ENCODE measurements at regions not wholly inside any gene's neighbourhood (a gene's known extent, or its start where the extent isn't known, plus 50 kb on each side); places are given as distances from the start of the nearest gene placed in this dataset.

DNA sequence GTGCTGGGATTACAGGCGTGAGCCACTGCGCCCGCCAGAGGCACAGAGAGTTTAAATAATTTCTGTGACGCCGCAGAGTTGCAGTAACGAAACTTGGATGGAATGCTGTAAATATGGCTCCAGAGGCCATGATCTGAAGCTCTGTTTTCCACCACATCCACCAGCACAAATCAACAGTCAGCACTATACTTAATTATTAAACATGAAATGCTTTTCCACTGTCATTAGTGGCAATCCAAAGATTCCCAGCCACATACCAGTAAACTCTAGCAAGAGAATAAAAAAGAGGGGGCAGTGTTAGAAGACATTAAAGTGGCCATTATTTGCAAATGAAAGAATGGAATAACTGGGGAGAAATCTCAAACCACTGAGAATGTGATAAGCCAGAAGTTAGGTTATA lies 242.5 kb downstream of the DIRAS2 start:
- Mint-ChIP-seq H3K27ac (ENCODE audit: unreplicated experiment) (no peak overlapping the region), H3K27me3 (ENCODE audit: insufficient read depth, unreplicated experiment) (no peaks in the 10 kb centered on the region), H3K9me3 (ENCODE audit: unreplicated experiment) (no peaks in the 10 kb centered on the region), H3K4me1 (ENCODE audit: low read depth, unreplicated experiment) (no peaks in the 10 kb centered on the region), H3K36me3 (ENCODE audit: insufficient read depth, unreplicated experiment) (no peaks in the 10 kb centered on the region), H3K4me3 (ENCODE audit: unreplicated experiment) (no peak overlapping the region)
- TF ChIP-seq, protein P1, sequence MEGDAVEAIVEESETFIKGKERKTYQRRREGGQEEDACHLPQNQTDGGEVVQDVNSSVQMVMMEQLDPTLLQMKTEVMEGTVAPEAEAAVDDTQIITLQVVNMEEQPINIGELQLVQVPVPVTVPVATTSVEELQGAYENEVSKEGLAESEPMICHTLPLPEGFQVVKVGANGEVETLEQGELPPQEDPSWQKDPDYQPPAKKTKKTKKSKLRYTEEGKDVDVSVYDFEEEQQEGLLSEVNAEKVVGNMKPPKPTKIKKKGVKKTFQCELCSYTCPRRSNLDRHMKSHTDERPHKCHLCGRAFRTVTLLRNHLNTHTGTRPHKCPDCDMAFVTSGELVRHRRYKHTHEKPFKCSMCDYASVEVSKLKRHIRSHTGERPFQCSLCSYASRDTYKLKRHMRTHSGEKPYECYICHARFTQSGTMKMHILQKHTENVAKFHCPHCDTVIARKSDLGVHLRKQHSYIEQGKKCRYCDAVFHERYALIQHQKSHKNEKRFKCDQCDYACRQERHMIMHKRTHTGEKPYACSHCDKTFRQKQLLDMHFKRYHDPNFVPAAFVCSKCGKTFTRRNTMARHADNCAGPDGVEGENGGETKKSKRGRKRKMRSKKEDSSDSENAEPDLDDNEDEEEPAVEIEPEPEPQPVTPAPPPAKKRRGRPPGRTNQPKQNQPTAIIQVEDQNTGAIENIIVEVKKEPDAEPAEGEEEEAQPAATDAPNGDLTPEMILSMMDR (IDR thresholded peaks at IDR 0.05; ENCODE audit: insufficient read depth in 1 of 2, low read depth in 1 of 2, low read length in 1 of 2, severe bottlenecking in 1 of 2, unreplicated experiment in 1 of 2), result no peak
- intact Hi-C loops (cut with micrococcal nuclease; ENCODE audit: unreplicated experiment), result no loop called here
- Histone ChIP-seq H3K4me1 (no peaks in the 10 kb centered on the region), H3K9me3 (no peaks in the 10 kb centered on the region), H3K4me3 (ENCODE audit: low read depth, low read length) (no peak overlapping the region), H3K36me3 (ENCODE audit: control insufficient read depth, insufficient read depth, low read length) (no peaks in the 10 kb centered on the region), H3K27me3 (replicated peaks; ENCODE audit: control insufficient read depth, insufficient read depth, low read length) (no peaks in the 10 kb centered on the region)
- DNase-seq, result no peak
- ChIA-PET POLR2A (no interaction called here), CTCF (no interaction called here)
- BruUV-seq (replicated peaks), result no TSS peak

- H3K36me3 Mint-ChIP-seq (ENCODE audit: insufficient read depth, unreplicated experiment), result no peaks in the 10 kb centered on the region
- Histone ChIP-seq H3K4me3 (ENCODE audit: low read depth, low read length) (no peak overlapping the region), H3K4me1 (no peaks in the 10 kb centered on the region), H3K27me3 (replicated peaks; ENCODE audit: control insufficient read depth, insufficient read depth, low read length) (no peaks in the 10 kb centered on the region), H3K9me3 (no peaks in the 10 kb centered on the region), H3K36me3 (ENCODE audit: control insufficient read depth, insufficient read depth, low read length) (no peaks in the 10 kb centered on the region)
- ChIA-PET POLR2A (no interaction called here), CTCF (no interaction called here)
- H3K27ac Mint-ChIP-seq (ENCODE audit: unreplicated experiment), result no peak overlapping the region
- BruUV-seq (replicated peaks), result no TSS peak
- no peaks in the 10 kb centered on the region for H3K27me3 Mint-ChIP-seq (ENCODE audit: insufficient read depth, unreplicated experiment)
- no peak overlapping the region for H3K4me3 Mint-ChIP-seq (ENCODE audit: unreplicated experiment)
- TF ChIP-seq, protein P1 (IDR thresholded peaks at IDR 0.05; ENCODE audit: insufficient read depth in 1 of 2, low read depth in 1 of 2, low read length in 1 of 2, severe bottlenecking in 1 of 2, unreplicated experiment in 1 of 2), result no peak
- H3K9me3 Mint-ChIP-seq (ENCODE audit: unreplicated experiment), result no peaks in the 10 kb centered on the region
- no peak for DNase-seq
- intact Hi-C loops (cut with micrococcal nuclease; ENCODE audit: unreplicated experiment), result no loop called here
- H3K4me1 Mint-ChIP-seq (ENCODE audit: low read depth, unreplicated experiment), result no peaks in the 10 kb centered on the region
Observed at GRCh38 chr9:90408659-90409058, 234.0 kb downstream of the DIRAS2 start.

- Histone ChIP-seq H3K4me1 (peaks cover 11% of the 10 kb centered on the region; the same call in 1 of the 2 replicates), H3K9me3 (no peaks in the 10 kb centered on the region), H3K4me3 (ENCODE audit: low read depth, low read length) (no peak overlapping the region), H3K36me3 (ENCODE audit: control insufficient read depth, insufficient read depth, low read length) (no peaks in the 10 kb centered on the region), H3K27me3 (replicated peaks; ENCODE audit: control insufficient read depth, insufficient read depth, low read length) (no peaks in the 10 kb centered on the region)
- CTCF ChIA-PET, result no interaction called here
- BruUV-seq (replicated peaks), result no TSS peak
- DNase-seq, result no peak
- Mint-ChIP-seq H3K9me3 (ENCODE audit: unreplicated experiment) (no peaks in the 10 kb centered on the region), H3K27me3 (ENCODE audit: insufficient read depth, unreplicated experiment) (no peaks in the 10 kb centered on the region), H3K4me1 (ENCODE audit: low read depth, unreplicated experiment) (peaks cover 20% of the 10 kb centered on the region), H3K36me3 (ENCODE audit: insufficient read depth, unreplicated experiment) (no peaks in the 10 kb centered on the region), H3K4me3 (ENCODE audit: unreplicated experiment) (no peak overlapping the region), H3K27ac (ENCODE audit: unreplicated experiment) (no peak overlapping the region)
- TF ChIP-seq, protein P1 (IDR thresholded peaks at IDR 0.05; ENCODE audit: insufficient read depth in 1 of 2, low read depth in 1 of 2, low read length in 1 of 2, severe bottlenecking in 1 of 2, unreplicated experiment in 1 of 2), result no peak
- intact Hi-C loops (cut with micrococcal nuclease; ENCODE audit: unreplicated experiment), result no loop called here
- POLR2A ChIA-PET, result no interaction called here
Observed at GRCh38 chr9:90419221-90419851, 223.3 kb downstream of the DIRAS2 start.

All from Caco-2 (cell line).